Neuron (in vitro differentiated cells): ENCODE measurements at regions not wholly inside any gene's neighbourhood (a gene's known extent, or its start where the extent isn't known, plus 50 kb on each side); places are given as distances from the start of the nearest gene placed in this dataset.

Experiments used
- H2AFZ ChIP-seq: one replicate; pipeline ENCODE4 v1.6.1; 2013; ENCODE audit warnings: low read depth, mild to moderate bottlenecking, inconsistent platforms, low read length, moderate library complexity
- H3K27me3 ChIP-seq: one replicate; pipeline ENCODE4 v1.6.1; 2013; ENCODE audit warnings: low read length; ENCODE audit not compliant: insufficient read depth
- H3K36me3 ChIP-seq: one replicate; pipeline ENCODE4 v1.6.1; 2013; ENCODE audit warnings: low read length; ENCODE audit not compliant: insufficient read depth
- H3K4me1 ChIP-seq: one replicate; pipeline ENCODE4 v1.6.1; 2013; ENCODE audit warnings: low read length; ENCODE audit not compliant: insufficient read depth
- H3K4me3 ChIP-seq: 2 replicates; pipeline ENCODE4 v1.5.1; 2013; ENCODE audit warnings: mild to moderate bottlenecking, low read length, moderate library complexity
- H3K9me3 ChIP-seq: one replicate; pipeline ENCODE4 v1.6.1; 2013; ENCODE audit warnings: low read length

DNA sequence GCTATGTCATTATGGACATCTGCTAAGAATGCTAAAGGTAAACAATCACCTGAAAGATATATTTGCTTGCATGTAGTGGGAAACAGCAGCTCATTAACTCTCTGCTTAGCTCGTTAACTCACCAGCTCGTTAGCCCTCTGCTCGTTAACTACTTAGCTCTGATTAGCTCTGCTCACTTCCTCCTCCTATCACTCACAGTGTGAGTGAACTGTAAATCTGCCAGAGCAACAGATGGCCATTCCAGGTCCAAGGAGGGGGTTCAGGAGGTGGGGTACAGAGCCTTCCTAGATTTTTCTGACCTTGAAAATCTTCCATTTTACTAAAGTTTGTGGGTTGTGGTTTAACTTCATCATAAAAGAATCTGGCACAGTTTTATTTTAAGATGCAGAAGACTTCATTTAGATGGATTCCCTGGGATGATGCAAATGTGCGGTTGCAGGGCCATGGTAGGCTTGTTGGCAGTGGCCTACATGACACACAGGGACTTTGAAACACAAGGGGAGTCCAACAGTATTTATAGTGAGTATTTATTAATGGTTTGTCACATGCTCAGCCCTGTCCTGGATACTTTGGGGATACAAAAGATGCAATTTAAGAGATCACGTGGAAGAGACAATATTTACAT, 1633.7 kb upstream of the CELF4 start:
- H3K27me3 ChIP-seq, result no peaks in the 10 kb centered on the region
- H2AFZ ChIP-seq, result no peak overlapping the region
- H3K4me3 ChIP-seq, result no peak overlapping the region
- H3K4me1 ChIP-seq, result no peaks in the 10 kb centered on the region
- no peaks in the 10 kb centered on the region for H3K36me3 ChIP-seq
- no peaks in the 10 kb centered on the region for H3K9me3 ChIP-seq

DNA sequence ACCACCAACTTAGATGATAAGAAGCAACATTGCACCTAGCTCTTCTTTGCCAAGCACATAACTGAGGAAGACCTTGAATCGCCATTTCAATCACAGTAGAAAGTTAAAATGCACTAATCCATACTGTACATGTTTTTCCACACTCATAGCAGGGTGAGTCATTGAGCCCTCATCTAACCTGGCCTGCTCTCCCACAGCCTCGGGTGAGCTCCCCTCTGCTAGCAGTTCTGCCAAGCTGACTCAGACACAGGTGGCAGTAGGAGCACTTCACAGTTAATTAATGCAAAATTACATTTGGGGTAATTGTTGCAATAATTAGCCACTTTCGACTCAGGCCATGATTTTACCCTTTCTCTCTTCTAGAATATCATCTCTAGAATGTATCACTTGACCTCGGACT, 1632.8 kb upstream of the CELF4 start:
- H3K4me1 ChIP-seq, result no peaks in the 10 kb centered on the region
- no peaks in the 10 kb centered on the region for H3K9me3 ChIP-seq
- no peak overlapping the region for H3K4me3 ChIP-seq
- no peaks in the 10 kb centered on the region for H3K36me3 ChIP-seq
- H2AFZ ChIP-seq, result no peak overlapping the region
- no peaks in the 10 kb centered on the region for H3K27me3 ChIP-seq

DNA sequence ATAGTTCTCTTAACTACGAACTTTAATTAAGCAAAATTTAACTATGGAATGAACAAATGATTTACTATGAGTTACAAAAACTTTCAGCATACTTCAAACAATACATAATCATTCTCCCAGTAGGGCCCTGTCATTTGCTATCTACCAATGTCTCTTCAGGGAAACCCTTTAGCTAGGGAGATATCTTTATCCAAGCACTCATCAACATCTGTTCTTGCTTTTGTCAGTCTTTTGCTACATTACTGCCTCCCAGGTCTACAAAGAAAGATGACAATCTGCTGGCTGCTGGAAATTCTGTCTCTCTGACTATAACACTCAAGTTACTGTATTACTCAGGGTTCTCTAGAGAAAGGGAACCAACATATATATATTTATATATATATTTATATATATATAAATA, 1626.3 kb upstream of the CELF4 start:
- Histone ChIP-seq H3K36me3 (no peaks in the 10 kb centered on the region), H3K27me3 (no peaks in the 10 kb centered on the region), H3K4me1 (peaks cover 4% of the 10 kb centered on the region), H3K4me3 (no peak overlapping the region), H2AFZ (no peak overlapping the region), H3K9me3 (no peaks in the 10 kb centered on the region)

DNA sequence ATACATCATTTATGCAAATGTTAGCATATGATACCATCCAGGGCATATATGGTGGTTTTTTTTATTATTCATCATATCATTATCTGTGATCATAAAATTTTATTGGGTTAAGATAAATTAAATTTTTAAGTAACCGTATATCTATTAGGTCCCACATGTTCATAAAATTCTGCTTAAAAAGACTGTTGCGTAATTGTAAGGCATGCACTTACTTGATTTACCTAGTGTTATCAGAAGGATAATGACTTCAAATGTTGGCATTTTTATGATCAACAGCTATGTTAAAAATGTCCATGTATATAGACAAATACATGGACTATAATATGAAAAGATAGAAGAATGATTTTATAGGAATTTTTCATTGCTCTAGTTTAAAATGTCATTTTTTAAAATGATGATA, 1625.5 kb upstream of the CELF4 start:
- H2AFZ ChIP-seq, result no peak overlapping the region
- H3K4me3 ChIP-seq, result no peak overlapping the region
- H3K9me3 ChIP-seq, result no peaks in the 10 kb centered on the region
- no peaks in the 10 kb centered on the region for H3K27me3 ChIP-seq
- peaks cover 4% of the 10 kb centered on the region for H3K4me1 ChIP-seq
- H3K36me3 ChIP-seq, result no peaks in the 10 kb centered on the region

DNA sequence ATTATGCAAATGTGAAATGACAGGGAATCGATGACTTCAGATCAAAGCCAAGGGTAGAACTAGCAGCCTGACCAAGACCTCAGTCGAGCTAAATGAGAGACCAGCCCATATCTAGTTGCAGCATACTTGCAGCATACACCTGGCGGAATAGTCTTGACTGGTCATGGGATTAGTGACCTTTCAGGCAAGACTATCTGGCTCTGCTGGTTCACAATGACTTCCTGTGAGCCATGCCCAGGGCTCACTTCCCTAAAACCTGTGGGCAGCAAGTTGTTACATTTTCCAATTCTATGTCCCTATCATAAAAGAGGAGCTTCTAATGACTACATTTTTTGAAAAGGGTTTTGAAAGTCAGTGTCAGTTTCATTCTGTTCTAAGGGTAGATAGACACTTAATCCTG, 1624.9 kb upstream of the CELF4 start:
- no peak overlapping the region for H2AFZ ChIP-seq
- no peak overlapping the region for H3K4me3 ChIP-seq
- H3K9me3 ChIP-seq, result no peaks in the 10 kb centered on the region
- no peaks in the 10 kb centered on the region for H3K36me3 ChIP-seq
- H3K27me3 ChIP-seq, result no peaks in the 10 kb centered on the region
- H3K4me1 ChIP-seq, result peaks cover 4% of the 10 kb centered on the region

DNA sequence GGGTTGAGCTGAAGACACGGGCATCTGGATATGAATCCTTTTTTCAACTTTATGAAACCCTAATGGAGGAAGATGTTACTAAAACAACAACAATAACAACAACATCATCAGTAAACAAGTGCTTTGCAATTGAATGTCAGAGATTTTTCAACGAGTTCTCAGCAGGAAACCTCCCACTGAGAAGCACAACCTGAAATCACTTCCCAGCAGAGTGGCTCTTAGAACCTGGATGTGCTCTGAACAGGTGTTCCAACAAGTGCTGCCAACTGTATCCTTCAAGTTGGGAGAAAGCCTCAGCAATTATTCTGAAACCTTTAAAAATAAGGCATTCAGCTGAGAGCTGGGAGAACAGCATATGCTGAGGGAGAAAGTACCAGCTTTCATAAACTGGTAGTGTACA, 1622.7 kb upstream of the CELF4 start:
- Histone ChIP-seq H3K36me3 (no peaks in the 10 kb centered on the region), H3K27me3 (no peaks in the 10 kb centered on the region), H3K4me3 (no peak overlapping the region), H2AFZ (no peak overlapping the region), H3K9me3 (no peaks in the 10 kb centered on the region), H3K4me1 (peaks cover 3% of the 10 kb centered on the region)

DNA sequence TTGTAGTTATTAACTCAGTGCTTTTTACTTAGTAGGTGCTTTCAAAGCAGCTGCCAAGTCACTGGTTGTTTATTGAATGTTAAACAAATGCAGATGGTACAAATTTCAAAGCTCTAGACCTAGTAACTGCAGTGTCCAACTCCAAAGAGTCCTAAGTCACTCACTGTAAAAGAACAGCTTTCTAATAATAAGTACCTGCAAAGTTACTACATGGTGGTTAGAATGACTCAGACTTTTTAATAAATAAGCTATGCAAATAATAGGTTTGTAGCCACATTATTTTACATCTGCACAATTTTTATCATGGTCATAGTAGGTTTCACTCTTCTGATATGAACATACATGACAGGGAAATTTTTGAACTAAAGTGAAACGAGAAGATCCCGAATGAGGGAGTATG, 1620.4 kb upstream of the CELF4 start:
- Histone ChIP-seq H3K36me3 (no peaks in the 10 kb centered on the region), H3K4me1 (no peaks in the 10 kb centered on the region), H3K4me3 (no peak overlapping the region), H3K27me3 (no peaks in the 10 kb centered on the region), H2AFZ (no peak overlapping the region), H3K9me3 (no peaks in the 10 kb centered on the region)

DNA sequence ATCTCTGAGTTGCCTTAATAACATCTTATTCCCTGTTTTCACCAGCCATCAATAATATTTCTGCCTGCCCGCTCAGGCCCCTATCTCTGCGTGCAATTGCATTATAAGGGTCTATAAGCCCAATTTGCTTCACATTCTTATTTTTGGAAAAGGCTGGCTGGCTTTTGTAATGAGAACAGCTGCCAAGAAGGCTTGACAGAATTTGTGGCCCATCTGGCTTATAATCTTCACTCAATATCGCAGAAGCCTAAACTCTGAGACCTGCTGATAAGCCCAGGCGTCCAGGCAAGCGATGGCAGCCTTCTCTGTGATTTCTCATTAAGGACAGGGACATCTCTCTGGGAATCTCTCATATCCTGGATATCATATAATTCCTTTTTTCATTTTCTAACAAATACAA, 1618.6 kb upstream of the CELF4 start:
- no peak overlapping the region for H2AFZ ChIP-seq

DNA sequence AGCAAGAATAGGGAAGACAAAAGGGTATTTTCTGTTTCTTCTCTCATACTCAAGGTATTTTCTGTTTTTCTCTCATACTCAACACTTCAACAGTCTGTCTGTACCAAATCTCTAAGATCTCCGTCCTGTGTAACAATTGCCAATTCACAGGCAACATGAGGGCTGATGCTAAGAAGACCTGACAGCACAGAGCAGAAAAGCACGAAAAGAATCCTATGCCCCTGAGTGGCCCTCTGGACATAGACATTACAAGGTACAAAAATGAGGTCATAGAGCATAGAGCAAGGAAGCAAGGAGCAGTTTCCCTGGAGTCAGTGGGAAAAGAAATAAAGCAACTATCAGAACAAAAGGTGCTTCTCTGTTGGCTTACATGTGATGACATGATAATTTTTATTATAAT, 1612.6 kb upstream of the CELF4 start:
- no peaks in the 10 kb centered on the region for H3K36me3 ChIP-seq
- H3K4me3 ChIP-seq, result no peak overlapping the region

More for the DNA sequence above, 1618.6 kb upstream of the CELF4 start:
- H3K27me3 ChIP-seq, result no peaks in the 10 kb centered on the region
- H3K9me3 ChIP-seq, result no peaks in the 10 kb centered on the region
- no peaks in the 10 kb centered on the region for H3K4me1 ChIP-seq
- H3K4me3 ChIP-seq, result no peak overlapping the region
- no peaks in the 10 kb centered on the region for H3K36me3 ChIP-seq

DNA sequence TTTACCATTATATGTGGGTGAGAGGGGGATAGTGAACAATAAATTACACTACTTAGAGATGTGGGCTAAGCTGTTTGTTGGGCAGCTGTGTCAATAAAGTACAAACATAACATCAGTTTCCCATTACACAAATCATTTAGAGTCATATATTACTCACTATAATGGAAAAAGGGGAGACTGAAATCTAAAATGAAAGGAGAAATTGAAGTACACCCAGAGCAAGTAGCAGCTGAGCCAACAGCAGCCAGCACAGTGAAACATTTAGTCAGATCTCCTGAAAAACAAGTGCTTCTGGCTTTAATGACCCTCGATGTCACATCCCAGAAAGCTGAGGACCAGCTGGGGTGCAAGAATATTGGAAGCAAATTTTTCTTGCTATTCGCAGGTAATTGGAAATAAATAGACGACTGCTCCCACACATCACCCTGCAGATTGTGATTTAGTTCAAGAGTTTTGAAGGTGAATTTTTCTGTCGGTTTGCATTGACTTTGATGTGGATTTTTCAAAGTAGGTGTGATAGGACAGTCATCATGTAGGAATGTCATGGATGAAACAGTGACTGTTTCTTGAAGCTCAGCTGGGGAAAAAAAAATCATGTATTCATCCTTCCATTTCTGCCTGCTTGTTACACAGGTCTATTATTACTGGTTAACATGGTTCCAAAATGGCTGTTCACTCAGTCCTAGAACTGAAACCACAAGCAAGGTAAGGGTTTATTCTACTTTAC, 1607.3 kb upstream of the CELF4 start:
- Histone ChIP-seq H3K27me3 (no peaks in the 10 kb centered on the region), H3K36me3 (no peaks in the 10 kb centered on the region), H3K9me3 (no peaks in the 10 kb centered on the region), H2AFZ (no peak overlapping the region), H3K4me3 (no peak overlapping the region), H3K4me1 (peaks cover 7% of the 10 kb centered on the region)

More for the DNA sequence above, 1612.6 kb upstream of the CELF4 start:
- no peak overlapping the region for H2AFZ ChIP-seq
- peaks cover 15% of the 10 kb centered on the region for H3K4me1 ChIP-seq
- no peaks in the 10 kb centered on the region for H3K9me3 ChIP-seq
- no peaks in the 10 kb centered on the region for H3K27me3 ChIP-seq

DNA sequence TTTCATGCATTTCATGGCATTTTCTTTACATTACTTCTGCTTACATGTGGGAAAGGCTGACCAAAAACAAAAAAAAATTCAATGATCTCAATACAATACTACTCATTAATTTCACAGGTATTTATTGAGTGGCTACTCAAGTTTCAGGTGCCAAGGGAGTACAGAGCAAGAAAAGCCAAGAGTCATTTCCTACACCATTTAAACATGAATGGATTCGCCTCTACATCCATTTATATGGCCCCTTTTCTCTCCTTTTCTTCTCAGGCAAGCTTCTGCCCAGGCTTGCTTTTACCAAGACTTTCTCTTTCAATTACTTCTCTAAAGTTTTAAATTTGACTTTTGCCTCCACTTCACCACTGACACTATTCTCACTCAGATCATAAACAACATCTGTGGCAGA, 1603.1 kb upstream of the CELF4 start:
- no peaks in the 10 kb centered on the region for H3K27me3 ChIP-seq
- no peaks in the 10 kb centered on the region for H3K9me3 ChIP-seq
- no peak overlapping the region for H3K4me3 ChIP-seq
- H3K4me1 ChIP-seq, result no peaks in the 10 kb centered on the region
- no peak overlapping the region for H2AFZ ChIP-seq
- no peaks in the 10 kb centered on the region for H3K36me3 ChIP-seq

DNA sequence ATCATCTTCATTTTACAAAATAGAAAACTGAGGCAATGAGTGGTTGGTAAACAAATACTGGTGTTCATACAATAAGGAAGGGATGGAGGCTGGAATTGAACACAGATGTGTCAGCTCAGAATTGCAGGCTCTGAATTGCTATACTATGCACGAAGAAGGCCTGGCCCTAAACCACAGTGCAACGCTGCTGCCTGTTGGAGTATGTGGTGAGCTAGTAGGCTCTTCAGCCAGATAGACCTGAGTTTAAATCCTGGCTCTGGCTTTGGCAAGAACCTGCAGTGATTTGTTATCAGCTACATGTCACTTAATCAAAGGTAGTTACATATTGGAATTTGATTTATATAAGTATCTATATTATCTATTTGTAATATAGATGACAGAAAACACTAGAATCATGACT, 1602.4 kb upstream of the CELF4 start:
- H3K27me3 ChIP-seq, result no peaks in the 10 kb centered on the region
- no peaks in the 10 kb centered on the region for H3K36me3 ChIP-seq
- H2AFZ ChIP-seq, result no peak overlapping the region
- H3K4me3 ChIP-seq, result no peak overlapping the region
- no peaks in the 10 kb centered on the region for H3K9me3 ChIP-seq
- no peaks in the 10 kb centered on the region for H3K4me1 ChIP-seq

DNA sequence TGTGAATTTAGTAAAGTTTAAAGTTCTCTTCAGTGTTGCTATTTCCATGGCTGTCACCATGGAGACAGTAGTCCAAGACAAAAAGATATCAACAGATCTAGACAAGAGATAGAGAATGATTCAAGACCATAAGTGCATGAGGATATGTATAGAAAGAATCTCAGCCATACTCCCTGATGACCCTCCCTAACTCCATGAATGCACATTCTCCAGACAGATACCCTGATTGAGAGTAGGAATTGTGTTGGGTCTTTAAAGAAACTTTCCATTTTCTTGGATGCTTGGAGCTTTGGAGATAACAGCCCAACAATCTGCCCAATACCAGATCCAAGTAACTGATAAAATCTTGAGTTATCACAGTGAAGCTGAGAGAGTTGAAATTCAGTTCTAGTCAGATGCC, 1601.2 kb upstream of the CELF4 start:
- Histone ChIP-seq H3K9me3 (no peaks in the 10 kb centered on the region), H3K4me1 (no peaks in the 10 kb centered on the region), H3K27me3 (no peaks in the 10 kb centered on the region), H2AFZ (no peak overlapping the region), H3K36me3 (no peaks in the 10 kb centered on the region), H3K4me3 (no peak overlapping the region)
